ENCODE measurements at regions not wholly inside any gene's neighbourhood (a gene's known extent, or its start where the extent isn't known, plus 50 kb on each side); places are given as distances from the start of the nearest gene placed in this dataset.

- DNase-seq: no peak
These were observed 864.8 kb downstream of the GATA3 start for GRCh38 chr10:8919280-8919679.

GRCh38 chr10:8921568-8921967 is 867.1 kb downstream of the GATA3 start:
- DNase-seq: no peak

GRCh38 chr10:8923096-8923495 is 868.6 kb downstream of the GATA3 start:
- no peak for DNase-seq

GRCh38 chr10:8927705-8928104 is 873.2 kb downstream of the GATA3 start:
- no peak for DNase-seq

- no peak for DNase-seq
These were observed 892.0 kb downstream of the GATA3 start for GRCh38 chr10:8946451-8946850.

- no peak for DNase-seq
These were observed 896.5 kb downstream of the GATA3 start for GRCh38 chr10:8950978-8951377.

- DNase-seq: no peak
These were observed 897.1 kb downstream of the GATA3 start for GRCh38 chr10:8951440-8952089.

GRCh38 chr10:8956400-8956799 is 901.9 kb downstream of the GATA3 start:
- DNase-seq: no peak

GRCh38 chr10:8962249-8962648 is 907.8 kb downstream of the GATA3 start:
- DNase-seq: no peak

GRCh38 chr10:8967061-8967460 is 912.6 kb downstream of the GATA3 start:
- no peak for DNase-seq

- no peak for DNase-seq
These were observed 915.4 kb downstream of the GATA3 start for GRCh38 chr10:8969853-8970252.

- no peak for DNase-seq
These were observed 921.0 kb downstream of the GATA3 start for GRCh38 chr10:8975535-8975934.

GRCh38 chr10:8978100-8978499 is 923.6 kb downstream of the GATA3 start:
- no peak for DNase-seq

GRCh38 chr10:8979976-8980375 is 925.5 kb downstream of the GATA3 start:
- DNase-seq: no peak

- no peak for DNase-seq
These were observed 926.8 kb downstream of the GATA3 start for GRCh38 chr10:8981277-8981676.

- no peak for DNase-seq
These were observed 931.2 kb downstream of the GATA3 start for GRCh38 chr10:8985651-8986050.

GRCh38 chr10:8986975-8987374 is 932.5 kb downstream of the GATA3 start:
- no peak for DNase-seq

GRCh38 chr10:8987712-8988111 is 933.2 kb downstream of the GATA3 start:
- DNase-seq: no peak

- DNase-seq: no peak
These were observed 935.9 kb downstream of the GATA3 start for GRCh38 chr10:8990280-8990987.

- no peak for DNase-seq
These were observed 937.5 kb downstream of the GATA3 start for GRCh38 chr10:8992009-8992408.

- no peak for DNase-seq
These were observed 939.4 kb downstream of the GATA3 start for GRCh38 chr10:8993864-8994263.

- no peak for DNase-seq
These were observed 944.3 kb downstream of the GATA3 start for GRCh38 chr10:8998751-8999150.

GRCh38 chr10:9003122-9003521 is 948.6 kb downstream of the GATA3 start:
- DNase-seq: no peak

- no peak for DNase-seq
These were observed 950.2 kb downstream of the GATA3 start for GRCh38 chr10:9004736-9005135.

GRCh38 chr10:9009505-9009904 is 955.0 kb downstream of the GATA3 start:
- DNase-seq: no peak

Measured in CD4-positive, alpha-beta T cell treated with Interleukin-4 for 4 hours (primary cell).